LNCaP clone FGC (cell line): ENCODE measurements at regions not wholly inside any gene's neighbourhood (a gene's known extent, or its start where the extent isn't known, plus 50 kb on each side); places are given as distances from the start of the nearest gene placed in this dataset.

ENCODE experiments used
- DNase-seq: peaks from one replicate; pipeline ENCODE4 v3.0.0-alpha.2; 2011; ENCODE audit warnings: low read depth
- H3K4me3 ChIP-seq: 2 replicates; pipeline ENCODE4 v1.5.1; 2011; ENCODE audit warnings: mild to moderate bottlenecking, low read depth, low read length, control low read depth
- CTCF ChIP-seq: IDR thresholded peaks from 2 replicates; pipeline ENCODE4 v1.5.1; 2012; ENCODE audit warnings: mild to moderate bottlenecking; ENCODE audit not compliant: control insufficient read depth, insufficient read depth; ENCODE audit errors: extremely low read depth

- TF ChIP-seq CTCF, result no peak
- H3K4me3 ChIP-seq, result no peak overlapping the region
- DNase-seq, result no peak
These were observed 312.0 kb upstream of the TMC3 start for GRCh38 chr15:81686021-81686420.

- no peak for TF ChIP-seq CTCF
- no peak overlapping the region for H3K4me3 ChIP-seq
- no peak for DNase-seq
These were observed 311.2 kb upstream of the TMC3 start for GRCh38 chr15:81685237-81685636.

- no peak overlapping the region for H3K4me3 ChIP-seq
- TF ChIP-seq CTCF, result no peak
- no peak for DNase-seq
These were observed 306.8 kb upstream of the TMC3 start for GRCh38 chr15:81680829-81681228.

GRCh38 chr15:81666839-81667238 lies 292.8 kb upstream of the TMC3 start:
- DNase-seq, result no peak
- no peak overlapping the region for H3K4me3 ChIP-seq
- no peak for TF ChIP-seq CTCF

- H3K4me3 ChIP-seq, result no peak overlapping the region
- no peak for DNase-seq
- TF ChIP-seq CTCF, result no peak
These were observed 287.0 kb upstream of the TMC3 start for GRCh38 chr15:81660976-81661375.

GRCh38 chr15:81653259-81653658 lies 279.2 kb upstream of the TMC3 start:
- TF ChIP-seq CTCF, result no peak
- no peak overlapping the region for H3K4me3 ChIP-seq
- DNase-seq, result no peak

GRCh38 chr15:81645470-81645869 lies 271.5 kb upstream of the TMC3 start:
- H3K4me3 ChIP-seq, result no peak overlapping the region
- DNase-seq, result no peak
- TF ChIP-seq CTCF, result no peak
